Gastroesophageal sphincter (tissue), 3 donors: ENCODE measurements at regions not wholly inside any gene's neighbourhood (a gene's known extent, or its start where the extent isn't known, plus 50 kb on each side); places are given as distances from the start of the nearest gene placed in this dataset.

Experiments
- POLR2A ChIP-seq, 2 donors: fragments of 450-650 bp; IDR thresholded peaks; one replicate each; pipeline ENCODE4 v1.6.1; 2017; ENCODE audit warnings: antibody characterized with exemption in 2 of 2, mild to moderate bottlenecking in 2 of 2, moderate library complexity in 1 of 2
- POLR2AphosphoS5 ChIP-seq: sonication (generic); formaldehyde crosslinking; IDR thresholded peaks from one replicate; pipeline ENCODE4 v1.6.1; 2017; ENCODE audit warnings: antibody characterized with exemption
- TF ChIP-seq, protein P1 (sequence below), 4 experiments: fragments of 200-600 bp in 2 of 4; fragments of 450-650 bp in 2 of 4; sonication (generic) in 1 of 4; IDR thresholded peaks; one replicate each; pipeline ENCODE4 v1.5.1; 2017 to 2019; ENCODE audit warnings: antibody characterized with exemption in 4 of 4, mild to moderate bottlenecking in 2 of 4, moderate library complexity in 2 of 4

DNA sequence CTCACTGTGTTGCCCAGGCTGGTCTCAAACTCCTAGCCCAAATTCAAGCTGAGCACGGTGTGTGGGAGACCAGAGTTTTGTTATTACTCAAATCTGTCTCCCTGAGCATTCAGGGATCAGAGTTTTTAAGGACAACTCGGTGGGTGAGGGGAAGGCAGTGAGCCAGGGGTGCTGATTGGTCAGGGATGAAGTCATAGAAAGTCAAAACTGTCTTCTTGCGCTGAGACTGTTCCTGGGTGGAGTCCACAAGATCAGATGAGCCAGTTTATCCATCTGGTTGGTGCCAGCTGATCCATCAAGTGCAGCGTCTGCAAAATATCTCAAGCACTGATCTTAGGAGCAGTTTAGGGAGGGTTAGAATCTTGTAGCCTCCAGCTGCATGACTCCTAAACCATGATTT is 346.3 kb downstream of the TMEM114 start:
- TF ChIP-seq POLR2A (IDR thresholded peaks at IDR 0.05) (no peak), POLR2AphosphoS5 (no peak)
- TF ChIP-seq, protein P1, sequence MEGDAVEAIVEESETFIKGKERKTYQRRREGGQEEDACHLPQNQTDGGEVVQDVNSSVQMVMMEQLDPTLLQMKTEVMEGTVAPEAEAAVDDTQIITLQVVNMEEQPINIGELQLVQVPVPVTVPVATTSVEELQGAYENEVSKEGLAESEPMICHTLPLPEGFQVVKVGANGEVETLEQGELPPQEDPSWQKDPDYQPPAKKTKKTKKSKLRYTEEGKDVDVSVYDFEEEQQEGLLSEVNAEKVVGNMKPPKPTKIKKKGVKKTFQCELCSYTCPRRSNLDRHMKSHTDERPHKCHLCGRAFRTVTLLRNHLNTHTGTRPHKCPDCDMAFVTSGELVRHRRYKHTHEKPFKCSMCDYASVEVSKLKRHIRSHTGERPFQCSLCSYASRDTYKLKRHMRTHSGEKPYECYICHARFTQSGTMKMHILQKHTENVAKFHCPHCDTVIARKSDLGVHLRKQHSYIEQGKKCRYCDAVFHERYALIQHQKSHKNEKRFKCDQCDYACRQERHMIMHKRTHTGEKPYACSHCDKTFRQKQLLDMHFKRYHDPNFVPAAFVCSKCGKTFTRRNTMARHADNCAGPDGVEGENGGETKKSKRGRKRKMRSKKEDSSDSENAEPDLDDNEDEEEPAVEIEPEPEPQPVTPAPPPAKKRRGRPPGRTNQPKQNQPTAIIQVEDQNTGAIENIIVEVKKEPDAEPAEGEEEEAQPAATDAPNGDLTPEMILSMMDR (IDR thresholded peaks at IDR 0.05) = no peak
